Erythroblast (primary cell): ENCODE measurements at regions not wholly inside any gene's neighbourhood (a gene's known extent, or its start where the extent isn't known, plus 50 kb on each side); places are given as distances from the start of the nearest gene placed in this dataset.

Source experiments
- GATA1 ChIP-seq: IDR thresholded peaks from 2 replicates; pipeline ENCODE4 v1.6.1; 2011; ENCODE audit warnings: low read depth, mild to moderate bottlenecking, control low read depth, low read length, moderate library complexity
- POLR2A ChIP-seq: IDR thresholded peaks from 2 replicates; pipeline ENCODE4 v1.6.1; 2011; ENCODE audit warnings: mild to moderate bottlenecking, low read length

DNA sequence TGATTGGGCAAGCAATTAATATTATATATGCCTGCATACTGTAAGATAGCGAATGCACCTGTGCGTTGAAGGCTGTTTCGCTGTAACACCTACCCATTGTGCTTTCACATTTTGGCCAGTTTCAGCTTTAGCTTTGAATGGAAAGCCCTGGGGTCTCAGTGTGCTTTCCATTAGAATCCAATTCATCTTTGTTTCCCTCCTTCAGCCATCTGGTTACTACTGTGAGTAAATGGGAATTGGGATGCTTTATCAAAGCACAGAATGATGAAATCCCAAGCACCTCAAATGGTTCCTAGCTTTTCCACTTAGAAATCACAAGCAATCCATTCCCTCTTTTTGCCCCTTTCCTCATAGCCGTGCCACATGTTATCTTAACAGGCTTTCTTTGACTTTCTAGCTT is 127.1 kb downstream of the HDGFL1 start:
- TF ChIP-seq POLR2A (no peak), GATA1 (no peak)
